ENCODE measurements at regions not wholly inside any gene's neighbourhood (a gene's known extent, or its start where the extent isn't known, plus 50 kb on each side); places are given as distances from the start of the nearest gene placed in this dataset.

- Histone ChIP-seq H3K4me3 (ENCODE audit: low read length, poor library complexity, severe bottlenecking) (no peak overlapping the region), H3F3A (ENCODE audit: low read depth) (no peaks in the 10 kb centered on the region), H3K9ac (ENCODE audit: low read depth, low read length, poor library complexity, severe bottlenecking) (no peak overlapping the region), H3K27me3 (ENCODE audit: insufficient read depth, low read length, poor library complexity, severe bottlenecking) (no peaks in the 10 kb centered on the region), H3K4me1 (ENCODE audit: insufficient read depth, low read length, poor library complexity, severe bottlenecking) (peaks cover 19% of the 10 kb centered on the region), H3K9me3 (ENCODE audit: insufficient read depth, low read depth, low read length) (no peaks in the 10 kb centered on the region), H3K79me2 (ENCODE audit: insufficient read depth, low read length) (no peaks in the 10 kb centered on the region), H3K4me2 (ENCODE audit: low read depth, low read length, poor library complexity, severe bottlenecking) (no peak overlapping the region), H4K20me1 (ENCODE audit: insufficient read depth, low read length, poor library complexity, severe bottlenecking) (no peaks in the 10 kb centered on the region), H3K36me3 (ENCODE audit: insufficient read depth, low read length) (no peaks in the 10 kb centered on the region), H2AFZ (ENCODE audit: low read length) (no peak overlapping the region), H3K9me2 (replicated peaks; ENCODE audit: low read depth, low read length) (no peaks in the 10 kb centered on the region)
- no peak for TF ChIP-seq EZH2phosphoT487 (IDR thresholded peaks at IDR 0.05; ENCODE audit: borderline replicate concordance)
- TF ChIP-seq, protein P1, sequence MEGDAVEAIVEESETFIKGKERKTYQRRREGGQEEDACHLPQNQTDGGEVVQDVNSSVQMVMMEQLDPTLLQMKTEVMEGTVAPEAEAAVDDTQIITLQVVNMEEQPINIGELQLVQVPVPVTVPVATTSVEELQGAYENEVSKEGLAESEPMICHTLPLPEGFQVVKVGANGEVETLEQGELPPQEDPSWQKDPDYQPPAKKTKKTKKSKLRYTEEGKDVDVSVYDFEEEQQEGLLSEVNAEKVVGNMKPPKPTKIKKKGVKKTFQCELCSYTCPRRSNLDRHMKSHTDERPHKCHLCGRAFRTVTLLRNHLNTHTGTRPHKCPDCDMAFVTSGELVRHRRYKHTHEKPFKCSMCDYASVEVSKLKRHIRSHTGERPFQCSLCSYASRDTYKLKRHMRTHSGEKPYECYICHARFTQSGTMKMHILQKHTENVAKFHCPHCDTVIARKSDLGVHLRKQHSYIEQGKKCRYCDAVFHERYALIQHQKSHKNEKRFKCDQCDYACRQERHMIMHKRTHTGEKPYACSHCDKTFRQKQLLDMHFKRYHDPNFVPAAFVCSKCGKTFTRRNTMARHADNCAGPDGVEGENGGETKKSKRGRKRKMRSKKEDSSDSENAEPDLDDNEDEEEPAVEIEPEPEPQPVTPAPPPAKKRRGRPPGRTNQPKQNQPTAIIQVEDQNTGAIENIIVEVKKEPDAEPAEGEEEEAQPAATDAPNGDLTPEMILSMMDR (conservative IDR thresholded peaks at IDR 0.05; ENCODE audit: low read length), result no peak
Observed at GRCh38 chr21:35136106-35136505, 87.0 kb upstream of the RUNX1 start.

DNA sequence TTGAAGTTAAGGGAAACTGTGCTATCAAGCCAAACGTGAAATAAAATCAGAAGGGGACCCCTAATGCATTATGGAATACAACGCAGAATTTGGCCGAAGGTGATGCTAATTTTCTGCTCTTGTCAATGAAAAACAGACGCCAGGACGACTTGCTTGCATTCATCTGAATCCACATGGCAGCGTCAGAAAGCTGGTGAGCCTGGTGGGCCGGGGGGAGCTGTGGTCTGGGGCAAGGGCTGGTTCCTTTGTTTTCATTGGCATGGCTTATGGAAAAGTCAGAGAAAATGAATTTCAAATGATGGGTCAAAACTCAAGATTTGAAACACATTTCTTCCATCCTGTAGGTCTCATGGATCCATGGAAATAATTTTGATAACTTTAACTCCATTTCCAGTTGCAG lies 86.4 kb upstream of the RUNX1 start:
- H3K9ac ChIP-seq (ENCODE audit: low read depth, low read length, poor library complexity, severe bottlenecking), result no peak overlapping the region
- no peaks in the 10 kb centered on the region for H3K79me2 ChIP-seq (ENCODE audit: insufficient read depth, low read length)
- no peaks in the 10 kb centered on the region for H4K20me1 ChIP-seq (ENCODE audit: insufficient read depth, low read length, poor library complexity, severe bottlenecking)
- no peaks in the 10 kb centered on the region for H3K27me3 ChIP-seq (ENCODE audit: insufficient read depth, low read length, poor library complexity, severe bottlenecking)
- no peak overlapping the region for H3K4me2 ChIP-seq (ENCODE audit: low read depth, low read length, poor library complexity, severe bottlenecking)
- H3K36me3 ChIP-seq (ENCODE audit: insufficient read depth, low read length), result no peaks in the 10 kb centered on the region
- no peaks in the 10 kb centered on the region for H3F3A ChIP-seq (ENCODE audit: low read depth)
- TF ChIP-seq, protein P1 (conservative IDR thresholded peaks at IDR 0.05; ENCODE audit: low read length), result no peak
- no peak for TF ChIP-seq EZH2phosphoT487 (IDR thresholded peaks at IDR 0.05; ENCODE audit: borderline replicate concordance)
- H3K9me2 ChIP-seq (replicated peaks; ENCODE audit: low read depth, low read length), result no peaks in the 10 kb centered on the region
- no peak overlapping the region for H2AFZ ChIP-seq (ENCODE audit: low read length)
- no peaks in the 10 kb centered on the region for H3K9me3 ChIP-seq (ENCODE audit: insufficient read depth, low read depth, low read length)
- H3K4me3 ChIP-seq (ENCODE audit: low read length, poor library complexity, severe bottlenecking), result no peak overlapping the region
- peaks cover 19% of the 10 kb centered on the region for H3K4me1 ChIP-seq (ENCODE audit: insufficient read depth, low read length, poor library complexity, severe bottlenecking)

- Histone ChIP-seq H3F3A (ENCODE audit: low read depth) (no peaks in the 10 kb centered on the region), H4K20me1 (ENCODE audit: insufficient read depth, low read length, poor library complexity, severe bottlenecking) (no peaks in the 10 kb centered on the region), H3K9ac (ENCODE audit: low read depth, low read length, poor library complexity, severe bottlenecking) (no peak overlapping the region), H3K36me3 (ENCODE audit: insufficient read depth, low read length) (no peaks in the 10 kb centered on the region), H2AFZ (ENCODE audit: low read length) (no peak overlapping the region), H3K79me2 (ENCODE audit: insufficient read depth, low read length) (no peaks in the 10 kb centered on the region), H3K4me2 (ENCODE audit: low read depth, low read length, poor library complexity, severe bottlenecking) (no peak overlapping the region), H3K4me1 (ENCODE audit: insufficient read depth, low read length, poor library complexity, severe bottlenecking) (peaks cover 17% of the 10 kb centered on the region), H3K27me3 (ENCODE audit: insufficient read depth, low read length, poor library complexity, severe bottlenecking) (no peaks in the 10 kb centered on the region), H3K4me3 (ENCODE audit: low read length, poor library complexity, severe bottlenecking) (no peak overlapping the region), H3K9me2 (replicated peaks; ENCODE audit: low read depth, low read length) (no peaks in the 10 kb centered on the region), H3K9me3 (ENCODE audit: insufficient read depth, low read depth, low read length) (no peaks in the 10 kb centered on the region)
- TF ChIP-seq, protein P1 (conservative IDR thresholded peaks at IDR 0.05; ENCODE audit: low read length), result no peak
- no peak for TF ChIP-seq EZH2phosphoT487 (IDR thresholded peaks at IDR 0.05; ENCODE audit: borderline replicate concordance)
Observed at GRCh38 chr21:35134309-35134708, 85.2 kb upstream of the RUNX1 start.
